ENCODE measurements at regions not wholly inside any gene's neighbourhood (a gene's known extent, or its start where the extent isn't known, plus 50 kb on each side); places are given as distances from the start of the nearest gene placed in this dataset.

DNA sequence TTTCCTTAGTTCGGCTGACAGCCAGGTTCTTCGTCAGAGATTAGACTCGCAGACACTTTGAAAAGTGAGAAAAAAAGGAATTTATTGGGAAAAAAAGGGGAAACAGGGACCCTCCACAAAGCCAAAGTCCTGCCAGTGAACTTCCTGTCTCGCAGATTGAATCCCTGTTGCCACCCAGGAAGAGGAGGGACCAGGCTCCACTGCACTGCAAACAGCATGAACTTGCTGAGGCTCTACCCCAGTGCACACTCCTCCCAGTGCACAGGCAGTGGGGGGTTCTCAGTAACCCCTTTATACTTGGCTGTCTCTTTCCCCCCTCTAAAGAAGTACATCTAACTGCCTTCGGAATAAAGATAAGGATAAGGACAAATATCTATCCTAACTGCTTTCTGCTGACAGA, 959.0 kb downstream of the GRIK2 start:
- TF ChIP-seq, protein P1, sequence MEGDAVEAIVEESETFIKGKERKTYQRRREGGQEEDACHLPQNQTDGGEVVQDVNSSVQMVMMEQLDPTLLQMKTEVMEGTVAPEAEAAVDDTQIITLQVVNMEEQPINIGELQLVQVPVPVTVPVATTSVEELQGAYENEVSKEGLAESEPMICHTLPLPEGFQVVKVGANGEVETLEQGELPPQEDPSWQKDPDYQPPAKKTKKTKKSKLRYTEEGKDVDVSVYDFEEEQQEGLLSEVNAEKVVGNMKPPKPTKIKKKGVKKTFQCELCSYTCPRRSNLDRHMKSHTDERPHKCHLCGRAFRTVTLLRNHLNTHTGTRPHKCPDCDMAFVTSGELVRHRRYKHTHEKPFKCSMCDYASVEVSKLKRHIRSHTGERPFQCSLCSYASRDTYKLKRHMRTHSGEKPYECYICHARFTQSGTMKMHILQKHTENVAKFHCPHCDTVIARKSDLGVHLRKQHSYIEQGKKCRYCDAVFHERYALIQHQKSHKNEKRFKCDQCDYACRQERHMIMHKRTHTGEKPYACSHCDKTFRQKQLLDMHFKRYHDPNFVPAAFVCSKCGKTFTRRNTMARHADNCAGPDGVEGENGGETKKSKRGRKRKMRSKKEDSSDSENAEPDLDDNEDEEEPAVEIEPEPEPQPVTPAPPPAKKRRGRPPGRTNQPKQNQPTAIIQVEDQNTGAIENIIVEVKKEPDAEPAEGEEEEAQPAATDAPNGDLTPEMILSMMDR (conservative IDR thresholded peaks at IDR 0.05 in 1 of 2, IDR thresholded peaks at IDR 0.05 in 1 of 2; ENCODE audit: extremely low read depth in 1 of 2, insufficient read depth in 1 of 2, low read depth in 1 of 2, low read length in 2 of 2) = no peak
- no peak for TF ChIP-seq EZH2 (IDR thresholded peaks at IDR 0.05; ENCODE audit: borderline replicate concordance, low read length)
